ENCODE measurements at regions not wholly inside any gene's neighbourhood (a gene's known extent, or its start where the extent isn't known, plus 50 kb on each side); places are given as distances from the start of the nearest gene placed in this dataset.

DNA sequence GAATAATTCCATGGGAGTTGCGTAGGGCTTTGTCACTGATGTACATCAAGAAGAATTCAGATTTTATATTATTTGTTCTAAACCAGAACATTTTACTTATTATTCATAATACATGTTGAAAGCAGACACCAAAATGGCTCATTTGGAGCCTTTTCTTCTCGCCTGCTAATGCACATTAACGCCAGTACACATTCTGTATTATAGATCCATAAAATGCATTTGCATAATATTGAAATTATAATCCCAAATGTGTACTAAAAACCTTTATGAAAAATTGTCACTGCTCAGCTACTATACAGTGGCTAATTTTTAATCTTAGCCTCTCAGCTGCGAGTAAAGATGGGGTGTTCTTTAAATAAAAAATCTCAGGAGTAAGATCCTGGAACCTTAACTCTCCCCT, 452.2 kb upstream of the HNRNPA3 start:
- H3K4me1 ChIP-seq (ENCODE audit: control extremely low read depth in 1 of 4, control insufficient read depth in 4 of 4, insufficient read depth in 4 of 4, low read length in 3 of 4) = no peaks in the 10 kb centered on the region
- H3K36me3 ChIP-seq (ENCODE audit: control insufficient read depth in 4 of 4, insufficient read depth in 4 of 4, low read length in 3 of 4) = no peaks in the 10 kb centered on the region
- H3K9me3 ChIP-seq (ENCODE audit: control extremely low read depth in 1 of 5, control insufficient read depth in 4 of 5, insufficient read depth in 2 of 5, low read depth in 1 of 5, low read length in 4 of 5) = no peaks in the 10 kb centered on the region
- H3K4me3 ChIP-seq (ENCODE audit: control insufficient read depth in 1 of 7, extremely low read depth in 1 of 7, insufficient read depth in 4 of 7, low read depth in 2 of 7, low read length in 6 of 7) = no peak overlapping the region
- no peak for DNase-seq
- peaks cover 0 to 4% (median 0%) of the 10 kb centered on the region in 5 experiments for H3K27me3 ChIP-seq (replicated peaks in 2 of 5; ENCODE audit: control insufficient read depth in 4 of 5, insufficient read depth in 5 of 5, low read length in 4 of 5)
- no peak overlapping the region for H3K27ac ChIP-seq (ENCODE audit: insufficient read depth in 1 of 2, low read depth in 1 of 2, low read length in 2 of 2, poor library complexity in 1 of 2, severe bottlenecking in 2 of 2)
- POLR2A ChIA-PET = no interaction called here
- CTCF ChIA-PET = no interaction called here
- no CpG with 5 or more reads among the region's 4 CpGs for WGBS (ENCODE audit: insufficient coverage)

DNA sequence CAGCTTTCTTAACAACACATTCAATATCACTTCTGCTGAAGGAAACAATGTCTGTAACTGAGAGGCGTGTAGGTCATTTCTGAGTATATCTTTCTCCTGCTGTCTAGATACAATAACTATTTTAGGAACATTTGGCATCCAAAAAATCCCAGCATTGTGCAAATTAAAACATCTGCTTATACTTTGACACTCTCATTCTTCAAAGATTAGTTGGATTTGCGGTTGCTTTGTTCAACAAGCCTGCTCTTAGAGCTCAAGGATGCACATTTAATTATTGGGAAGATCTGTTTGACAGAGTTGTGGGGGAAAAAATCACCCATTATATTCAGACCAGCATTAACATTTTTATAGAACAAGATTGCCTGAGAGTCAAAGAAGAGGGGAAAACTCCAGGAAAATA, 449.5 kb upstream of the HNRNPA3 start:
- Histone ChIP-seq H3K9me3 (ENCODE audit: control extremely low read depth in 1 of 5, control insufficient read depth in 4 of 5, insufficient read depth in 2 of 5, low read depth in 1 of 5, low read length in 4 of 5) (no peaks in the 10 kb centered on the region), H3K4me1 (ENCODE audit: control extremely low read depth in 1 of 4, control insufficient read depth in 4 of 4, insufficient read depth in 4 of 4, low read length in 3 of 4) (no peaks in the 10 kb centered on the region), H3K27ac (ENCODE audit: insufficient read depth in 1 of 2, low read depth in 1 of 2, low read length in 2 of 2, poor library complexity in 1 of 2, severe bottlenecking in 2 of 2) (no peak overlapping the region), H3K4me3 (ENCODE audit: control insufficient read depth in 1 of 7, extremely low read depth in 1 of 7, insufficient read depth in 4 of 7, low read depth in 2 of 7, low read length in 6 of 7) (no peak overlapping the region), H3K36me3 (ENCODE audit: control insufficient read depth in 4 of 4, insufficient read depth in 4 of 4, low read length in 3 of 4) (no peaks in the 10 kb centered on the region), H3K27me3 (replicated peaks in 2 of 5; ENCODE audit: control insufficient read depth in 4 of 5, insufficient read depth in 5 of 5, low read length in 4 of 5) (peaks cover 0 to 4% (median 0%) of the 10 kb centered on the region in 5 experiments)
- POLR2A ChIA-PET = no interaction called here
- DNase-seq = no peak
- no CpG with 5 or more reads among the region's 2 CpGs for WGBS (ENCODE audit: insufficient coverage)
- CTCF ChIA-PET = no interaction called here

DNA sequence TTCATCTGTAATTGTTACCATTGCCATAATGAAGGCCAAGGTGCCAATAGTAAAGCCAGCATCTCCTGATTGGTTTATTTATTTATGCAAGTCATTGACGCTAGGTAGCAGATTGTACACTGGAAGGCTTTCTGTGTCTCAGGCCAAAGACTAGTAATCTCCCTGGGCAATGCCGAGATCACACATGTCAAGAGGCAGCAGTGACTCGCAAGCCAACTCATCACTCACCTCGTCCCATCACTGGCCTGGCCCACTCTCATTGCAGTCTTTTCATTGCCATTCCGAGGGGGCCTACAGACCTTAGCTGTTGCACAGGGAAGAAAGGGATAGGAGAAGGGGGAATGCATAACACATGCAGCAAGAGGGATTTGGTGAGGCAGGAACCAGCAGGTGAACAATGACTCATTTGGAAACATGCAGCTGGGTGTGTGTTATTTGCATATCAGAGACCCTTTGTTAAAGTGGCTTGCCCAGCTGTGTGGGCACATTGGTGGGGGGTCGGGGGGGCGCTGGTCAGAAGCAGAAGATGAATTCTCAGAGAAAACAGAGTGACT, 448.7 kb upstream of the HNRNPA3 start:
- ChIA-PET CTCF (no interaction called here), POLR2A (no interaction called here)
- H3K36me3 ChIP-seq (ENCODE audit: control insufficient read depth in 4 of 4, insufficient read depth in 4 of 4, low read length in 3 of 4) = no peaks in the 10 kb centered on the region
- no peak for DNase-seq
- no peaks in the 10 kb centered on the region for H3K9me3 ChIP-seq (ENCODE audit: control extremely low read depth in 1 of 5, control insufficient read depth in 4 of 5, insufficient read depth in 2 of 5, low read depth in 1 of 5, low read length in 4 of 5)
- 93% methylated on average over 6 of the region's 7 CpGs for WGBS (ENCODE audit: insufficient coverage)
- no peak overlapping the region for H3K4me3 ChIP-seq (ENCODE audit: control insufficient read depth in 1 of 7, extremely low read depth in 1 of 7, insufficient read depth in 4 of 7, low read depth in 2 of 7, low read length in 6 of 7)
- H3K27me3 ChIP-seq (replicated peaks in 2 of 5; ENCODE audit: control insufficient read depth in 4 of 5, insufficient read depth in 5 of 5, low read length in 4 of 5) = peaks cover 0 to 4% (median 0%) of the 10 kb centered on the region in 5 experiments
- H3K4me1 ChIP-seq (ENCODE audit: control extremely low read depth in 1 of 4, control insufficient read depth in 4 of 4, insufficient read depth in 4 of 4, low read length in 3 of 4) = no peaks in the 10 kb centered on the region
- H3K27ac ChIP-seq (ENCODE audit: insufficient read depth in 1 of 2, low read depth in 1 of 2, low read length in 2 of 2, poor library complexity in 1 of 2, severe bottlenecking in 2 of 2) = no peak overlapping the region

DNA sequence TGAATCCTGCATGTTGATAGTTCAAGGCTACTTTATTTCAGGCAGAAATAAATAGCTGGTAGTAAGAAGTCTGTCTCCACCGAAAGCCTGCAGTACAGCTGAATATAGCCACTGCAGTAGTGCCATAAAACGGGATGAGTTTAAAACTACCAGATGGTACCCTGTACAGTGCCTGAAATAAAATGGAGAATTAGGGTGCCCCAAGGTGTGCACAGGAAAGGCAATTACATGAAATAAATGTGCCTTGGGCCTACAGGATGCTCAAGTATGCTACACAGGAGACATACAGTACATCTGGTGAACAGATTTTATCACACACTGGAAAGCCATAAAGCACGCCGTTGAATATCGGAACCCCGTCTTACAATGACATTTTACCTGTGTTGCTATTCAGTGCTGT, 447.7 kb upstream of the HNRNPA3 start:
- ChIA-PET CTCF (no interaction called here), POLR2A (no interaction called here)
- DNase-seq = no peak
- H3K4me1 ChIP-seq (ENCODE audit: control extremely low read depth in 1 of 4, control insufficient read depth in 4 of 4, insufficient read depth in 4 of 4, low read length in 3 of 4) = no peaks in the 10 kb centered on the region
- peaks cover 0 to 4% (median 0%) of the 10 kb centered on the region in 5 experiments for H3K27me3 ChIP-seq (replicated peaks in 2 of 5; ENCODE audit: control insufficient read depth in 4 of 5, insufficient read depth in 5 of 5, low read length in 4 of 5)
- 96% methylated on average over 6 of the region's 6 CpGs for WGBS (ENCODE audit: insufficient coverage)
- no peak overlapping the region for H3K4me3 ChIP-seq (ENCODE audit: control insufficient read depth in 1 of 7, extremely low read depth in 1 of 7, insufficient read depth in 4 of 7, low read depth in 2 of 7, low read length in 6 of 7)
- H3K36me3 ChIP-seq (ENCODE audit: control insufficient read depth in 4 of 4, insufficient read depth in 4 of 4, low read length in 3 of 4) = no peaks in the 10 kb centered on the region
- no peaks in the 10 kb centered on the region for H3K9me3 ChIP-seq (ENCODE audit: control extremely low read depth in 1 of 5, control insufficient read depth in 4 of 5, insufficient read depth in 2 of 5, low read depth in 1 of 5, low read length in 4 of 5)
- no peak overlapping the region for H3K27ac ChIP-seq (ENCODE audit: insufficient read depth in 1 of 2, low read depth in 1 of 2, low read length in 2 of 2, poor library complexity in 1 of 2, severe bottlenecking in 2 of 2)

GRCh38 chr2:176766005-176766404, 446.6 kb upstream of the HNRNPA3 start:
- H3K9me3 ChIP-seq (ENCODE audit: control extremely low read depth in 1 of 5, control insufficient read depth in 4 of 5, insufficient read depth in 2 of 5, low read depth in 1 of 5, low read length in 4 of 5) = no peaks in the 10 kb centered on the region
- no peaks in the 10 kb centered on the region for H3K36me3 ChIP-seq (ENCODE audit: control insufficient read depth in 4 of 4, insufficient read depth in 4 of 4, low read length in 3 of 4)
- H3K27ac ChIP-seq (ENCODE audit: insufficient read depth in 1 of 2, low read depth in 1 of 2, low read length in 2 of 2, poor library complexity in 1 of 2, severe bottlenecking in 2 of 2) = no peak overlapping the region
- POLR2A ChIA-PET = no interaction called here
- no peaks in the 10 kb centered on the region for H3K4me1 ChIP-seq (ENCODE audit: control extremely low read depth in 1 of 4, control insufficient read depth in 4 of 4, insufficient read depth in 4 of 4, low read length in 3 of 4)
- H3K4me3 ChIP-seq (ENCODE audit: control insufficient read depth in 1 of 7, extremely low read depth in 1 of 7, insufficient read depth in 4 of 7, low read depth in 2 of 7, low read length in 6 of 7) = no peak overlapping the region
- peaks cover 0 to 2% (median 0%) of the 10 kb centered on the region in 5 experiments for H3K27me3 ChIP-seq (replicated peaks in 2 of 5; ENCODE audit: control insufficient read depth in 4 of 5, insufficient read depth in 5 of 5, low read length in 4 of 5)
- CTCF ChIA-PET = no interaction called here
- 98% methylated on average over 6 of the region's 9 CpGs for WGBS (ENCODE audit: insufficient coverage)
- DNase-seq = no peak

- CTCF ChIA-PET = no interaction called here
- 57% methylated on average over 1 of the region's 1 CpG for WGBS (ENCODE audit: insufficient coverage)
- no peak for DNase-seq
- Histone ChIP-seq H3K9me3 (ENCODE audit: control extremely low read depth in 1 of 5, control insufficient read depth in 4 of 5, insufficient read depth in 2 of 5, low read depth in 1 of 5, low read length in 4 of 5) (peaks cover 0 to 4% (median 0%) of the 10 kb centered on the region in 5 experiments), H3K27me3 (replicated peaks in 2 of 5; ENCODE audit: control insufficient read depth in 4 of 5, insufficient read depth in 5 of 5, low read length in 4 of 5) (no peaks in the 10 kb centered on the region), H3K4me1 (ENCODE audit: control extremely low read depth in 1 of 4, control insufficient read depth in 4 of 4, insufficient read depth in 4 of 4, low read length in 3 of 4) (no peaks in the 10 kb centered on the region), H3K4me3 (ENCODE audit: control insufficient read depth in 1 of 7, extremely low read depth in 1 of 7, insufficient read depth in 4 of 7, low read depth in 2 of 7, low read length in 6 of 7) (no peak overlapping the region), H3K36me3 (ENCODE audit: control insufficient read depth in 4 of 4, insufficient read depth in 4 of 4, low read length in 3 of 4) (no peaks in the 10 kb centered on the region), H3K27ac (ENCODE audit: insufficient read depth in 1 of 2, low read depth in 1 of 2, low read length in 2 of 2, poor library complexity in 1 of 2, severe bottlenecking in 2 of 2) (no peak overlapping the region)
- POLR2A ChIA-PET = no interaction called here
These were observed 444.4 kb upstream of the HNRNPA3 start for GRCh38 chr2:176768185-176768584.

- Histone ChIP-seq H3K36me3 (ENCODE audit: control insufficient read depth in 4 of 4, insufficient read depth in 4 of 4, low read length in 3 of 4) (no peaks in the 10 kb centered on the region), H3K27ac (ENCODE audit: insufficient read depth in 1 of 2, low read depth in 1 of 2, low read length in 2 of 2, poor library complexity in 1 of 2, severe bottlenecking in 2 of 2) (no peak overlapping the region), H3K27me3 (replicated peaks in 2 of 5; ENCODE audit: control insufficient read depth in 4 of 5, insufficient read depth in 5 of 5, low read length in 4 of 5) (no peaks in the 10 kb centered on the region), H3K4me3 (ENCODE audit: control insufficient read depth in 1 of 7, extremely low read depth in 1 of 7, insufficient read depth in 4 of 7, low read depth in 2 of 7, low read length in 6 of 7) (no peak overlapping the region), H3K4me1 (ENCODE audit: control extremely low read depth in 1 of 4, control insufficient read depth in 4 of 4, insufficient read depth in 4 of 4, low read length in 3 of 4) (no peaks in the 10 kb centered on the region), H3K9me3 (ENCODE audit: control extremely low read depth in 1 of 5, control insufficient read depth in 4 of 5, insufficient read depth in 2 of 5, low read depth in 1 of 5, low read length in 4 of 5) (peaks cover 0 to 11% (median 2%) of the 10 kb centered on the region in 5 experiments)
- POLR2A ChIA-PET = no interaction called here
- CTCF ChIA-PET = no interaction called here
- 76% methylated on average over 3 of the region's 3 CpGs for WGBS (ENCODE audit: insufficient coverage)
- DNase-seq = no peak
These were observed 443.6 kb upstream of the HNRNPA3 start for GRCh38 chr2:176769021-176769420.
